HEK293T (cell line): ENCODE measurements at regions not wholly inside any gene's neighbourhood (a gene's known extent, or its start where the extent isn't known, plus 50 kb on each side); places are given as distances from the start of the nearest gene placed in this dataset.
"Not testable (repeated sequence)": the region's sequence is repeated elsewhere in the genome, so short reads cannot be mapped to it uniquely, and the experiment has no call there.

ENCODE experiments used
- CTCF ChIA-PET: fragments of 350-600 bp; formaldehyde crosslinking; extraction: SDS; loops from one replicate; lab custom pipeline; 2021; ENCODE audit warnings: antibody characterized with exemption, inconsistent platforms; lab: Yijun Ruan, JAX
- POLR2A ChIA-PET: fragments of 350-600 bp; formaldehyde crosslinking; extraction: SDS; loops from one replicate; lab custom pipeline; 2020; ENCODE audit warnings: antibody characterized with exemption, inconsistent platforms; lab: Yijun Ruan, JAX
- DNase-seq: peaks from one replicate; pipeline ENCODE4 v3.0.0; 2012; ENCODE audit warnings: mixed read lengths; ENCODE audit errors: extremely low spot score
- ARNT ChIP-seq: fragments of 450-650 bp; IDR thresholded peaks from 2 replicates; pipeline ENCODE4 v1.6.1; 2017; ENCODE audit warnings: mild to moderate bottlenecking
- BHLHE40 ChIP-seq: fragments of 450-650 bp; IDR thresholded peaks from 2 replicates; pipeline ENCODE4 v1.6.1; 2016; ENCODE audit warnings: mild to moderate bottlenecking, moderate library complexity, borderline replicate concordance
- CTBP1 ChIP-seq: fragments of 450-650 bp; IDR thresholded peaks from 2 replicates; pipeline ENCODE4 v1.6.1; 2016; ENCODE audit warnings: borderline replicate concordance
- ELF4 ChIP-seq: fragments of 450-650 bp; IDR thresholded peaks from 2 replicates; pipeline ENCODE4 v1.6.1; 2017; ENCODE audit warnings: antibody characterized with exemption
- FOXA1 ChIP-seq: fragments of 450-650 bp; IDR thresholded peaks from 2 replicates; pipeline ENCODE4 v1.6.1; 2016; ENCODE audit warnings: mild to moderate bottlenecking
- FOXK2 ChIP-seq: fragments of 450-650 bp; IDR thresholded peaks from 2 replicates; pipeline ENCODE4 v1.6.1; 2016; ENCODE audit warnings: mild to moderate bottlenecking
- FOXM1 ChIP-seq: fragments of 450-650 bp; IDR thresholded peaks from 2 replicates; pipeline ENCODE4 v1.6.1; 2017; ENCODE audit warnings: mild to moderate bottlenecking, borderline replicate concordance
- HDGF ChIP-seq: fragments of 450-650 bp; IDR thresholded peaks from 2 replicates; pipeline ENCODE4 v1.6.1; 2017; ENCODE audit warnings: antibody characterized with exemption, borderline replicate concordance
- L3MBTL2 ChIP-seq: fragments of 450-650 bp; conservative IDR thresholded peaks from 2 replicates; pipeline ENCODE4 v1.6.1; 2016; ENCODE audit warnings: mild to moderate bottlenecking
- LEF1 ChIP-seq: fragments of 450-650 bp; IDR thresholded peaks from 2 replicates; pipeline ENCODE4 v1.6.1; 2017; ENCODE audit warnings: mild to moderate bottlenecking, borderline replicate concordance
- NFRKB ChIP-seq: fragments of 450-650 bp; IDR thresholded peaks from 2 replicates; pipeline ENCODE4 v1.6.1; 2016; ENCODE audit warnings: mild to moderate bottlenecking, moderate library complexity
- SP1 ChIP-seq: fragments of 450-650 bp; IDR thresholded peaks from 2 replicates; pipeline ENCODE4 v1.6.1; 2017
- SUZ12 ChIP-seq: fragments of 450-650 bp; IDR thresholded peaks from 2 replicates; pipeline ENCODE4 v1.6.1; 2016; ENCODE audit warnings: mild to moderate bottlenecking
- TARDBP ChIP-seq: fragments of 450-650 bp; IDR thresholded peaks from 2 replicates; pipeline ENCODE4 v1.6.1; 2016
- ZNF384 ChIP-seq: fragments of 450-650 bp; IDR thresholded peaks from 2 replicates; pipeline ENCODE4 v1.6.1; 2016
- TF ChIP-seq, protein P1 (sequence below): fragments of 450-650 bp; IDR thresholded peaks from 2 replicates; pipeline ENCODE4 v1.6.1; 2016

DNA sequence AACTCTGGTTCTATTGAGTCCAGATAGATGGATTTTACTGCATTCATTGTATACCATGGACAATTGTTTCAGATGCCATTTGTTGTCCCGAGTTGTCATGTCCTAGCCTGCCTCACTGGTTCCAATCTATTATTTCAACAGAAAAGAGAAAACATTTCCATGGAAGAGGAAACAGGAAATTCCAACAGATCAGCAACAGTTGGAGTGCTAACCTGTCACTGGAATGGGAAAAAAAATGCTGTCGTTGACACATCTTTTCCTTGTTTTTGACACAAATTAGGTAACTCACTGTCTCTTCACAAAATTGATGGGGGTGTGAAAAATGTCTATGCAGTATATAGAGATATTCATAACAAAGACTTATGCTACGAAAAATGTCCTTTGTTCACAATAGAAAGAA lies 432.0 kb upstream of the TBL1XR1 start:
- TF ChIP-seq TARDBP (no peak), ARNT (no peak), HDGF (no peak), FOXK2 (no peak), ZNF384 (no peak), FOXA1 (no peak), LEF1 (no peak), L3MBTL2 (no peak), ELF4 (no peak), SUZ12 (no peak), CTBP1 (no peak)
- TF ChIP-seq, protein P1, sequence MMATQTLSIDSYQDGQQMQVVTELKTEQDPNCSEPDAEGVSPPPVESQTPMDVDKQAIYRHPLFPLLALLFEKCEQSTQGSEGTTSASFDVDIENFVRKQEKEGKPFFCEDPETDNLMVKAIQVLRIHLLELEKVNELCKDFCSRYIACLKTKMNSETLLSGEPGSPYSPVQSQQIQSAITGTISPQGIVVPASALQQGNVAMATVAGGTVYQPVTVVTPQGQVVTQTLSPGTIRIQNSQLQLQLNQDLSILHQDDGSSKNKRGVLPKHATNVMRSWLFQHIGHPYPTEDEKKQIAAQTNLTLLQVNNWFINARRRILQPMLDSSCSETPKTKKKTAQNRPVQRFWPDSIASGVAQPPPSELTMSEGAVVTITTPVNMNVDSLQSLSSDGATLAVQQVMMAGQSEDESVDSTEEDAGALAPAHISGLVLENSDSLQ: no peak
- CTCF ChIA-PET: no interaction called here

DNA sequence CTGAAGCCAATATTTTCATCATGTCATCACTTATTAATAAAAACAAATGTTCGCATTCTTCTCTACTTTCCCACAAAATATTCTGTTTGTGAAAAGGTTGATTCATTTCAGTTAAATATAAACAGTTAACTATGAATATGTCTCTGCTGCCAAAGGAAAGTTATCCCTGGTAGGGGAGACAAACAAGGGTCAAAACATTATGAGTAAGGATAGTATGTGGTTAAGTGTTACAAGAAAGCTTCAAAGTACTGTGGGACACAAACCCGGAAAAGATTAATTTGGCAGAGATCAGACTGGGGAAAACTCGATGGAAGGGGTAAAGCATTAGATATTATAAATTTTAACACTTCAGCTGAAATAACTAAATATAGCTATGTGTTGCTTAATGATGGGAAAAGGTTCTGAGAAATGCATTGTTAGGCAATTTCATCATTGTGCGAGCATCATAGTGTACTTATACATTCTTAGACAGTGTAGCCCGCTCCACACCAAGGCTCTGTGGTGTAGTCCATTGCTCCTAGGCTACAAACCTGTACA lies 436.5 kb upstream of the TBL1XR1 start:
- ChIA-PET CTCF (no interaction called here), POLR2A (no interaction called here)
- DNase-seq: no peak

More for the DNA sequence above, 432.0 kb upstream of the TBL1XR1 start:
- POLR2A ChIA-PET: no interaction called here
- no peak for DNase-seq

DNA sequence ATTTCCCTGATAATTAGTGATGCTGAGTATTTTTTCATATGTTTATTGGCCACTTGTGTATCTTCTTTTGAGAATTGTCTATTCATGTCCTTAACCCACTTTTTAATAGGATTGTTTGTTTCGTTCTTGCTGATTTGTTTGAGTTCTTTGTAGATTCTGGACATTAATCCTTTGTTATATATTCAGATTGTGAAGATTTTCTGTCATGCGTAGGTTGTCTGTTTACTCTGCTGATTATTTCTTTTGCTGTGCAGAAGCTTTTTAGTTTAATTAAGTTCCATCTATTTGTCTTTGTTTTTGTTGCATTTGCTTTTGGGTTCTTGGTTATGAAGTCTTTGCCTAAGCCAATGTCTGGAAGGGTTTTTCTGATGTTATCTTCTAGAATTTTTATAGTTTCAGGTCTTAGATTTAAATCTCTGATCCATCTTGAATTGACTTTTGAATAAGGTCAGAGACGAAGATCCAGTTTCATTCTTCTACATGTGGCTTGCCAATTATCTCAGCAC lies 438.4 kb upstream of the TBL1XR1 start:
- POLR2A ChIA-PET, CTCF ChIA-PET, DNase-seq: not testable (repeated sequence)

More for the DNA sequence above, 436.5 kb upstream of the TBL1XR1 start:
- no peak for TF ChIP-seq SUZ12
- TF ChIP-seq ZNF384: no peak

DNA sequence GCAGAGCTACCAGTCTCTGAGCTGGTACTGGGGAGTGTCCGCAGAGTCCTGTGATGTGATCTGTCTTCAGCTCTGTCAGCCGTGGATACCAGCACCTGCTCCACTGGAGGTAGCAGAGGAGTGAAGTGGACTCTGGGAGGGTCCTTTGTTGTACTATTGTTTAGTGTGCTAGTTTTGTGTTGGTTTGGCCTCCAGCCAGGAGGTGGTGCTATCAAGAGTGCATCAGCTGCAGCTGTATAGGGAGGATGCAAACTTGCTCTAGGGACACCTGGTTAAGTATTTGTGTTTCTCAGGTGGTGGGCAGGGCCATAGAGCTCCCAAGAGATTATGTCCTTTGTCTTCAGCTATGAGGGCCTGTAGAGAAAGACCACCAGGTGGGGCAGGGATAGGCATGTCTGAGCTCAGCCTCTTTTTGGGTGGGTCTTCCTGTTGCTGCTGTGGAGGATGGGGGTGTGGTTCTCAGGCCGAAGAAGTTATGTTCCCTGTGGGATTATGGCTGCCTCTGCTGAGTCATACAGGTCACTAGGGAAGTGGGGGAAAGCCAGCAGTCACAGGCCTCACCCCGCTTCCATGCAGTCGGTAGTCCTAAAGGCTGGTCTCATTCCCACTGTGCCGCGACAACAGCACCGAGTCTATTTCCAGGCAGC lies 443.2 kb upstream of the TBL1XR1 start:
- TF ChIP-seq CTBP1 (no peak), SUZ12 (no peak), L3MBTL2 (no peak), TARDBP (no peak), ZNF384 (no peak)
- ChIA-PET CTCF (no interaction called here), POLR2A (no interaction called here)
- no peak for DNase-seq

DNA sequence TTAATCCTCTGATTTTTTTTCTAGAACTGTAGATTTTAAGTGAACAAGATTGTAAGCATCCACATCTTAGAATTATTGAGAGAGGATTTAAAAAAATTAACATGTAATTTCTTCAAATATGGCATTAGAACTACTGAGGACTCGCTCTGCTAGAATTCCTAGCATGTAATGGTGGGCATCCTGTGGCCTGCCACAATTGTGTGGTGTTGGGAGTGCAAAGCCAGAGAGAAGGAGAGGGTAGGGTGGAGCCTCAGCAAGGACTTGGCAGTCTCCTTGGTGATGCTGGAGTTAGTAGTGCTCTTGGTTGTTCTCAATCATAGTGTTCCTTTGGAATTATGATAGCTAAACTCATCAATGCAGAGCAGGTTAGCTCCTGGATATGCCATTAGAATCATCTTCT lies 443.9 kb upstream of the TBL1XR1 start:
- ChIA-PET POLR2A (no interaction called here), CTCF (no interaction called here)
- no peak for DNase-seq
- TF ChIP-seq LEF1: no peak
- no peak for TF ChIP-seq ZNF384
- no peak for TF ChIP-seq NFRKB
- TF ChIP-seq SUZ12: no peak
- no peak for TF ChIP-seq FOXK2
- no peak for TF ChIP-seq FOXA1
- TF ChIP-seq BHLHE40: no peak
- TF ChIP-seq L3MBTL2: no peak
- no peak for TF ChIP-seq CTBP1

DNA sequence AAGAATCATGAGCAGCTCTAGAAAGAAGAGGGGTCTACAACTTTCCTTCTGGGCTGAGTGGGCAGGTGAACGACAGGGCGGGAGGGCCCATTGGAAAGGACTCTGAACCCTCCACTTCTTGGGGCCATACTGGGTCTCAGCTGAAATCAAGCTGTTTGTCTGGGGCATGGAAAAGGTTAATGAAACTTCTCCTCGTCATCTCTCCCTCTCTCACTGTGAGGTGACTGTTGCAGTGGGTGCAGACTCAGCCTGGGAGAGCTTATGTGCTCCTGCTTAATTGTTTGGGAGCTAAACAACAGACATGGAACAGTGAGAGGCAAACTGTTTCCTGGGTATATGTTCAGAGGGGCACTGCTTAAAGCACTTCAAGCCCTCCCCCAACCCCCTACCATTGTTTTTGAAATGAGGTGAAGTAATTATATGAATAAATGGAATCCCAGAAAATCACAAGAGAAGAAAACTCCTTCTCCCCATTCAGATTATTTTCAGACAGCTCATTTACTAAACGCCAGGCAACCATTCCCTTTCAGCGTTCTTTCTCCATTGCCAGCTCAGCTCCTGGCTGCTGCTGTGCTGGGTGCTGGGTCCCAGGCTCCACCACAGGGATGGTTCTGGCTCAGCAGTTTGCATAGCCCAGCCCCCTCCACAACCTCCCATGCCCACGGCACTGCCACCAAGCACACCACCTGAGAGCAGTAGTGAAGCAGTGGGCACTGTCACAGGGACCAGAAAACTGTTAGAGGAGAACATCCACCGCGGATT lies 444.9 kb upstream of the TBL1XR1 start:
- DNase-seq: no peak
- ChIA-PET CTCF (no interaction called here), POLR2A (no interaction called here)
- no peak for TF ChIP-seq ZNF384
- no peak for TF ChIP-seq SUZ12
- TF ChIP-seq ELF4: no peak
- TF ChIP-seq L3MBTL2: no peak

DNA sequence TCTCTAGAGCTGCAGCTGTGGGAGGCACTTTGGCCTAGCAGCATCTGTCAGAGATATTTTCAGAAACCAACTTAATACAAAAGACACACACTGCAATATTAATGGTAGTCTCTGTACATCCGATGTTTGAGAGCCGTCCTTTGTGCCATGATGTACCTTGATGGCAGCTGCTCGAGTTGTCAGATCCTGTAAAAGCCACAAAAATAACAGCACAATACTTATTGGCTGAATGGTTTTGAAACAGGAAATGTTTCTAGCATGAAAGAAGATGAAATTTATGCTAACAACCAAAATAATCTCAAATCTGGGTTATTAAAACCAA lies 445.5 kb upstream of the TBL1XR1 start:
- POLR2A ChIA-PET: no interaction called here
- TF ChIP-seq ARNT (no peak), SUZ12 (no peak), NFRKB (no peak), LEF1 (no peak), HDGF (no peak), ELF4 (no peak), SP1 (no peak), BHLHE40 (no peak), TARDBP (no peak)
- no peak for DNase-seq
- CTCF ChIA-PET: no interaction called here

DNA sequence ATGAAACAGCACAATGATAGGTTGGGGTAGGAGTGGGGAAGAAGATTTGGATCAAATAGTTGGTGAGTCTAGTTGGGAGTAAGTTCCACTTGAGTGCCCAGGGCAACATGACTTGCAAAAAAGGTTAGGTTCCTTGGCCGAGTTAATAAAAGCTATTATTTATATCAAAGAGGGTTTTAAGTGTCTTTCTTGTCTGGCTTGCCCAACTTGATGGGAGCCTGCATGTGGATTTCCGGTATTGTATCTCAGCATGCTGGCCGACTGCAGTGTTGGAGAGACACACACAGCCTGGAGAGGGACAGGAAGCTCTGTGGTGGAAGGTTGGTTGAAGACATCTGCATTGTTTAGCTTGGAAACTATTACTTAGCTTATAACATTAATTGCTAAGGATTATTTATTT lies 449.5 kb upstream of the TBL1XR1 start:
- ChIA-PET CTCF (no interaction called here), POLR2A (no interaction called here)
- TF ChIP-seq ARNT (no peak), TARDBP (no peak), HDGF (no peak), FOXM1 (no peak), LEF1 (no peak), L3MBTL2 (no peak), BHLHE40 (no peak), FOXK2 (no peak), SP1 (no peak), ZNF384 (no peak)
- TF ChIP-seq, protein P1: no peak
- DNase-seq: no peak
